ENCODE measurements at regions not wholly inside any gene's neighbourhood (a gene's known extent, or its start where the extent isn't known, plus 50 kb on each side); places are given as distances from the start of the nearest gene placed in this dataset.
"Not testable (repeated sequence)": the region's sequence is repeated elsewhere in the genome, so short reads cannot be mapped to it uniquely, and the experiment has no call there.

DNA sequence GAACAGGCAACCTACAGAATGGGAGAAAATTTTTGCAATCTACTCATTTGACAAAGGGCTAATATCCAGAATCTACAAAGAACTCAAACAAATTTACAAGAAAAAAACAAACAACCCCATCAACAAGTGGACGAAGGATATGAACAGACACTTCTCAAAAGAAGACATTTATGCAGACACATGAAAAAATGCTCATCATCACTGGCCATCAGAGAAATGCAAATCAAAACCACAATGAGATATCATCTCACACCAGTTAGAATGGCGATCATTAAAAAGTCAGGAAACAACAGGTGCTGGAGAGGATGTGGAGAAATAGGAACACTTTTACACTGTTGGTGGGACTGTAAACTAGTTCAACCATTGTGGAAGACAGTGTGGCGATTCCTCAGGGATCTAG lies 725.6 kb downstream of the MATN1 start:
- WGBS (ENCODE audit: insufficient coverage): no CpG with 5 or more reads among the region's 3 CpGs
- H3K9me3 ChIP-seq (replicated peaks; ENCODE audit: control insufficient read depth, low read depth, low read length); H3K27me3 ChIP-seq (ENCODE audit: control insufficient read depth, insufficient read depth, low read length); H3K27ac ChIP-seq (ENCODE audit: low read length); DNase-seq; H3K4me3 ChIP-seq (ENCODE audit: low read length); H3K4me1 ChIP-seq (ENCODE audit: control insufficient read depth, insufficient read depth, low read length); H3K36me3 ChIP-seq (ENCODE audit: control insufficient read depth, insufficient read depth, low read length): not testable (repeated sequence)

DNA sequence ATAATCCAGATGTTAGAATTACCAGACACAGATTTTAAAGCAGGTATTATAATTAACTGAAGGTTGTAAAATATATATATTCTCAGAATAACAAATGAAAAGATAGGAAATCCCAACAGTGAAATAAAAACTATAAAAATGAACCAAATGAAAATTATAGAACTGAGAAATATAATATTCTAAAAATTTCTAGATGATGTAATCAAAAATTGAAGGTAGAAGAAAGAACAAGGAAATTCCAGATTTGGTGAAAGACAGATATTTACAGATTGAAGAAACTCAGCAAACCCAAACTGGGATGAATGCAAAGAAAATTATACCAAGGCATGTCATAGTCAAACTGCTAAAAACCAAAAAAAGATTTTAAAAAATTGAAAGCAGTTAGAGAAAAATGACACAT lies 729.4 kb downstream of the MATN1 start:
- no peaks in the 10 kb centered on the region for H3K4me1 ChIP-seq (ENCODE audit: control insufficient read depth, insufficient read depth, low read length)
- peaks cover 5% of the 10 kb centered on the region for H3K27me3 ChIP-seq (ENCODE audit: control insufficient read depth, insufficient read depth, low read length)
- no peak for DNase-seq
- H3K4me3 ChIP-seq (ENCODE audit: low read length): no peak overlapping the region
- H3K27ac ChIP-seq (ENCODE audit: low read length): no peak overlapping the region
- peaks cover 3% of the 10 kb centered on the region for H3K9me3 ChIP-seq (replicated peaks; ENCODE audit: control insufficient read depth, low read depth, low read length)
- H3K36me3 ChIP-seq (ENCODE audit: control insufficient read depth, insufficient read depth, low read length): no peaks in the 10 kb centered on the region

GRCh38 chr1:29991815-29992214 lies 731.6 kb downstream of the MATN1 start:
- H3K4me1 ChIP-seq (ENCODE audit: control insufficient read depth, insufficient read depth, low read length): no peaks in the 10 kb centered on the region
- WGBS (ENCODE audit: insufficient coverage): 87% methylated on average over 3 of the region's 3 CpGs

GRCh38 chr1:29991025-29991424 lies 732.4 kb downstream of the MATN1 start:
- no peaks in the 10 kb centered on the region for H3K36me3 ChIP-seq (ENCODE audit: control insufficient read depth, insufficient read depth, low read length)
- no peak for DNase-seq
- H3K4me3 ChIP-seq (ENCODE audit: low read length): no peak overlapping the region
- peaks cover 5% of the 10 kb centered on the region for H3K27me3 ChIP-seq (ENCODE audit: control insufficient read depth, insufficient read depth, low read length)
- no peaks in the 10 kb centered on the region for H3K4me1 ChIP-seq (ENCODE audit: control insufficient read depth, insufficient read depth, low read length)
- no peak overlapping the region for H3K27ac ChIP-seq (ENCODE audit: low read length)
- H3K9me3 ChIP-seq (replicated peaks; ENCODE audit: control insufficient read depth, low read depth, low read length): peaks cover 3% of the 10 kb centered on the region
- WGBS (ENCODE audit: insufficient coverage): 75% methylated on average over 8 of the region's 15 CpGs

More at GRCh38 chr1:29991815-29992214, 731.6 kb downstream of the MATN1 start:
- H3K9me3 ChIP-seq (replicated peaks; ENCODE audit: control insufficient read depth, low read depth, low read length): peaks cover 3% of the 10 kb centered on the region
- H3K27me3 ChIP-seq (ENCODE audit: control insufficient read depth, insufficient read depth, low read length): peaks cover 5% of the 10 kb centered on the region
- no peak for DNase-seq
- H3K4me3 ChIP-seq (ENCODE audit: low read length): no peak overlapping the region
- no peak overlapping the region for H3K27ac ChIP-seq (ENCODE audit: low read length)
- H3K36me3 ChIP-seq (ENCODE audit: control insufficient read depth, insufficient read depth, low read length): no peaks in the 10 kb centered on the region

DNA sequence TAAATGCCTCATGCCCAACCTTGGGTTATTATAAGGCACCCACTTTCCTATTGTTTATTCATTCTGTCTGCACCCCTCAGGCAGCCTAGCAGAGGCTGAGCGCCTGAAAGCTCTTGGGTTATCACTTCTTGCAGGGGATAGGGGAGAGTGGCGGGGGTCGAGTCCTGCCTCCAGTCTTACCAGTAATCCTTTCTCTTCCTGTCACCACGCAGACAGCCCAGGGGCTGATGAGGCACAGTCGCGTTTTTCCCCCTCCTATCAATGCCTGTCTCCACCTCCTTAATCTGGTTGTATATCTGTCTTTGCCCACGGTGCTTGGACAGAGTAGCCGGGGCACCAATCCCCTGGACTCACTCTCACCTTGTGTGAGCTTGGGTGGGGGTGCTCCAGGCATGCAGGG lies 733.1 kb downstream of the MATN1 start:
- H3K27ac ChIP-seq (ENCODE audit: low read length): no peak overlapping the region
- H3K4me1 ChIP-seq (ENCODE audit: control insufficient read depth, insufficient read depth, low read length): no peaks in the 10 kb centered on the region
- WGBS (ENCODE audit: insufficient coverage): no CpG with 5 or more reads among the region's 8 CpGs
- no peak overlapping the region for H3K4me3 ChIP-seq (ENCODE audit: low read length)
- H3K36me3 ChIP-seq (ENCODE audit: control insufficient read depth, insufficient read depth, low read length): no peaks in the 10 kb centered on the region
- H3K27me3 ChIP-seq (ENCODE audit: control insufficient read depth, insufficient read depth, low read length): peaks cover 5% of the 10 kb centered on the region
- peaks cover 3% of the 10 kb centered on the region for H3K9me3 ChIP-seq (replicated peaks; ENCODE audit: control insufficient read depth, low read depth, low read length)
- no peak for DNase-seq

GRCh38 chr1:29986986-29987385 lies 736.4 kb downstream of the MATN1 start:
- H3K4me3 ChIP-seq (ENCODE audit: low read length): no peak overlapping the region
- 30% methylated on average over 1 of the region's 2 CpGs for WGBS (ENCODE audit: insufficient coverage)
- peaks cover 5% of the 10 kb centered on the region for H3K27me3 ChIP-seq (ENCODE audit: control insufficient read depth, insufficient read depth, low read length)
- peaks cover 4% of the 10 kb centered on the region for H3K4me1 ChIP-seq (ENCODE audit: control insufficient read depth, insufficient read depth, low read length)
- no peaks in the 10 kb centered on the region for H3K9me3 ChIP-seq (replicated peaks; ENCODE audit: control insufficient read depth, low read depth, low read length)
- DNase-seq: peak; percentile 39
- H3K27ac ChIP-seq (ENCODE audit: low read length): no peak overlapping the region
- H3K36me3 ChIP-seq (ENCODE audit: control insufficient read depth, insufficient read depth, low read length): no peaks in the 10 kb centered on the region

DNA sequence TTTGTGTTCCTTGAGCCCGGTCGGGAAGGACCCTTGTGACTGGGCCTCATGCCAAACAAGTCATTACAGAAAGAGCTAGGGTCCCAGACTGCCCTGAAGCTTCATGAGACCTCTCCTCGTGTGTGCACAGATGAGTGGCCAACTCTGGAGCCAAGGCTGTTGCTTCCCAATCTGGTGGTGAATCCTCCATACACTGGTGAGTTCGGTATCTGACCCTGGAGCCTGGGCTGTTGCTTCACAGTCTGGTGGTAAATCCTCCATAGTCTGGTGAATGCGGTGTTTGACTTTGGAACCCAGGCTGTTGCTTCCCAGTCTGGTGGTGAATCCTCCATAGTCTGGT lies 737.8 kb downstream of the MATN1 start:
- Histone ChIP-seq H3K4me1 (ENCODE audit: control insufficient read depth, insufficient read depth, low read length) (peaks cover 4% of the 10 kb centered on the region), H3K4me3 (ENCODE audit: low read length) (no peak overlapping the region), H3K9me3 (replicated peaks; ENCODE audit: control insufficient read depth, low read depth, low read length) (no peaks in the 10 kb centered on the region), H3K27me3 (ENCODE audit: control insufficient read depth, insufficient read depth, low read length) (no peaks in the 10 kb centered on the region), H3K36me3 (ENCODE audit: control insufficient read depth, insufficient read depth, low read length) (no peaks in the 10 kb centered on the region), H3K27ac (ENCODE audit: low read length) (peak overlapping the region; percentile 7)
- no peak for DNase-seq
- 59% methylated on average over 3 of the region's 5 CpGs for WGBS (ENCODE audit: insufficient coverage)

- peak overlapping the region; percentile 63 for H3K27ac ChIP-seq (ENCODE audit: low read length)
- whole genome bisulfite sequencing (ENCODE audit: insufficient coverage): 55% methylated on average over 6 of the region's 7 CpGs
Observed at GRCh38 chr1:29984862-29985605, 738.4 kb downstream of the MATN1 start.

DNA sequence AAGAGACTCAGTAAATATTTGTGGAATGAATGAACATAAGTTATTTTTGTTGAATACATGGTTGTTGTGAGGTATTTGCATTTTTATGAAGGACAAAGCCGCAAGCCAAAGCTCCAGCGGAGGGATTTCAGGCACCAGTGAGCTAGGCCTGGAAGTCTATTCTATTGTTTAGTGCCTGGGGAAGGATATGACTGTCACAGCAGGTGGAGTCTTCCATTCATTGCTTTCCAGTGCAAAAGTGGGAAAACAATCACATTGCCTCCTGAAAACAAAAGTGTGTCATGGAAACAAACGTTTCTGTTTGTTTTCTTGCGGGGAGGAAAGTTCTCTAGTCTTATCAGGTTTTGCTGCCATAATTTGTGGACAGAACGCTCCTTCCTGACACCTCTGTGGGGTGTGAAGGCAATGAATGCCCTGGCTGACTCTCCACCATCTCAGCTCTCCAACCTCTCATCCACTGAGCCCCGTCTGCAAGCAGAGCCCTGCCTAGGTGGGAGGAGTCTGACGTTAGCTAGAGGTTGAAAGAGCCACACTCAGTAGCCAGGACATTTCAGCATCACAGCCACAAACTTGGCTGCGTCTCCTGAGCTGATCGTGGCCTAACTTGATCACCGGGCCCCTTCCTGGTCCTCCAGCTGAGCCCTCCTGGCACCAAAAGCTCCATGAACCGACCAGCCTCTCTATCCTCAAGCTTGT lies 739.1 kb downstream of the MATN1 start:
- peaks cover 4% of the 10 kb centered on the region for H3K4me1 ChIP-seq (ENCODE audit: control insufficient read depth, insufficient read depth, low read length)
- 46% methylated on average over 7 of the region's 11 CpGs for WGBS (ENCODE audit: insufficient coverage)
- H3K27ac ChIP-seq (ENCODE audit: low read length): peak overlapping the region; percentile 63
- no peak overlapping the region for H3K4me3 ChIP-seq (ENCODE audit: low read length)
- H3K27me3 ChIP-seq (ENCODE audit: control insufficient read depth, insufficient read depth, low read length): no peaks in the 10 kb centered on the region
- peak; percentile 15 for DNase-seq
- no peaks in the 10 kb centered on the region for H3K9me3 ChIP-seq (replicated peaks; ENCODE audit: control insufficient read depth, low read depth, low read length)
- no peaks in the 10 kb centered on the region for H3K36me3 ChIP-seq (ENCODE audit: control insufficient read depth, insufficient read depth, low read length)

More at GRCh38 chr1:29984862-29985605, 738.4 kb downstream of the MATN1 start:
- Histone ChIP-seq H3K9me3 (replicated peaks; ENCODE audit: control insufficient read depth, low read depth, low read length) (no peaks in the 10 kb centered on the region), H3K4me1 (ENCODE audit: control insufficient read depth, insufficient read depth, low read length) (peaks cover 4% of the 10 kb centered on the region), H3K27me3 (ENCODE audit: control insufficient read depth, insufficient read depth, low read length) (no peaks in the 10 kb centered on the region), H3K36me3 (ENCODE audit: control insufficient read depth, insufficient read depth, low read length) (no peaks in the 10 kb centered on the region), H3K4me3 (ENCODE audit: low read length) (no peak overlapping the region)
- peak; percentile 52 for DNase-seq

DNA sequence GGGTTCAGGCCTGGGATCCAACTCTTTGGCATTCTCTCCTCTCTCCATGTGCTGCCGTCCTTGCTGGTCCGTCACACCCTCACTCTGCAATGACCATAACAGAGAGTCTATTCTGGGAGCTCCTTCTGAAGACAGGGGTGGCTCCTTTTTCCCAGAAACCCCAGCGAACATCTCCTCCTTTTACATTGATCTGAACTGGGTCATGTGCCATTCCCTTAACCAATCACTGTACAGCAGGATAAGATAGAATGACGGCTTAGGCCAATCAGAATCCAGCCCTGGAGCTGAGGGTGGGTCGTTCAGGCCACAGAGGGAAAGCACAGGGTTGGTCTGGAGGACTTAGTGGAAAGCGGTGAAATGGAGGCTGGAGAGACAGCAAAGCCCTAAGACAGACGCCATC lies 740.1 kb downstream of the MATN1 start:
- Histone ChIP-seq H3K4me3 (ENCODE audit: low read length) (no peak overlapping the region), H3K27ac (ENCODE audit: low read length) (peak overlapping the region; percentile 20), H3K27me3 (ENCODE audit: control insufficient read depth, insufficient read depth, low read length) (no peaks in the 10 kb centered on the region), H3K9me3 (replicated peaks; ENCODE audit: control insufficient read depth, low read depth, low read length) (no peaks in the 10 kb centered on the region), H3K36me3 (ENCODE audit: control insufficient read depth, insufficient read depth, low read length) (no peaks in the 10 kb centered on the region), H3K4me1 (ENCODE audit: control insufficient read depth, insufficient read depth, low read length) (peaks cover 4% of the 10 kb centered on the region)
- DNase-seq: no peak
- 86% methylated on average over 3 of the region's 7 CpGs for WGBS (ENCODE audit: insufficient coverage)
